Retinal pigment epithelial cell (primary cell): ENCODE measurements at regions not wholly inside any gene's neighbourhood (a gene's known extent, or its start where the extent isn't known, plus 50 kb on each side); places are given as distances from the start of the nearest gene placed in this dataset.

Source experiments
- DNase-seq: peaks from one replicate; pipeline ENCODE4 v3.0.0-alpha.2; 2010; ENCODE audit warnings: low read depth
- H3K4me3 ChIP-seq: 2 replicates; pipeline ENCODE4 v1.5.1; 2011; ENCODE audit warnings: mild to moderate bottlenecking, low read length, control low read depth, moderate library complexity
- TF ChIP-seq, protein P1 (sequence below): conservative IDR thresholded peaks from 2 replicates; pipeline ENCODE4 v1.5.1; 2011; ENCODE audit warnings: low read depth, low read length, control low read depth, inconsistent platforms

DNA sequence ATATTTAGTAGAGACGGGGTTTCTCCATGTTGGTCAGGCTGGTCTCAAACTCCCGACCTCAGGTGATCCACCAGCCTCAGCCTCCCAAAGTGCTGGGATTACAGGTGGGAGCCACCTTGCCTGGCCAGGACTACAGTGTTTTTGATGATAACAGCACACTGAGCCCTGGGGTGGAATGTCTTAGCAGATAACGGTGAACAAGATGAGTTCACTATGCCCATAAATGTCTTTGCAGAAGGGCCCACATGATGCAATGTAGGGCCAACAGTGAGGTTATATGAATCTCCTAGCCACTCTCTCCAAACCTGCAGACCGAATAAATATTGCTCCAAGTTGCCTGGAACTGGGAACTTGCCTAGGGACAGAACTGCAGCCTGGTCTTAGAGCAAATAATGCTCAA is 235.1 kb downstream of the COG6 start:
- TF ChIP-seq, protein P1, sequence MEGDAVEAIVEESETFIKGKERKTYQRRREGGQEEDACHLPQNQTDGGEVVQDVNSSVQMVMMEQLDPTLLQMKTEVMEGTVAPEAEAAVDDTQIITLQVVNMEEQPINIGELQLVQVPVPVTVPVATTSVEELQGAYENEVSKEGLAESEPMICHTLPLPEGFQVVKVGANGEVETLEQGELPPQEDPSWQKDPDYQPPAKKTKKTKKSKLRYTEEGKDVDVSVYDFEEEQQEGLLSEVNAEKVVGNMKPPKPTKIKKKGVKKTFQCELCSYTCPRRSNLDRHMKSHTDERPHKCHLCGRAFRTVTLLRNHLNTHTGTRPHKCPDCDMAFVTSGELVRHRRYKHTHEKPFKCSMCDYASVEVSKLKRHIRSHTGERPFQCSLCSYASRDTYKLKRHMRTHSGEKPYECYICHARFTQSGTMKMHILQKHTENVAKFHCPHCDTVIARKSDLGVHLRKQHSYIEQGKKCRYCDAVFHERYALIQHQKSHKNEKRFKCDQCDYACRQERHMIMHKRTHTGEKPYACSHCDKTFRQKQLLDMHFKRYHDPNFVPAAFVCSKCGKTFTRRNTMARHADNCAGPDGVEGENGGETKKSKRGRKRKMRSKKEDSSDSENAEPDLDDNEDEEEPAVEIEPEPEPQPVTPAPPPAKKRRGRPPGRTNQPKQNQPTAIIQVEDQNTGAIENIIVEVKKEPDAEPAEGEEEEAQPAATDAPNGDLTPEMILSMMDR, result no peak
- H3K4me3 ChIP-seq, result no peak overlapping the region
- no peak for DNase-seq

DNA sequence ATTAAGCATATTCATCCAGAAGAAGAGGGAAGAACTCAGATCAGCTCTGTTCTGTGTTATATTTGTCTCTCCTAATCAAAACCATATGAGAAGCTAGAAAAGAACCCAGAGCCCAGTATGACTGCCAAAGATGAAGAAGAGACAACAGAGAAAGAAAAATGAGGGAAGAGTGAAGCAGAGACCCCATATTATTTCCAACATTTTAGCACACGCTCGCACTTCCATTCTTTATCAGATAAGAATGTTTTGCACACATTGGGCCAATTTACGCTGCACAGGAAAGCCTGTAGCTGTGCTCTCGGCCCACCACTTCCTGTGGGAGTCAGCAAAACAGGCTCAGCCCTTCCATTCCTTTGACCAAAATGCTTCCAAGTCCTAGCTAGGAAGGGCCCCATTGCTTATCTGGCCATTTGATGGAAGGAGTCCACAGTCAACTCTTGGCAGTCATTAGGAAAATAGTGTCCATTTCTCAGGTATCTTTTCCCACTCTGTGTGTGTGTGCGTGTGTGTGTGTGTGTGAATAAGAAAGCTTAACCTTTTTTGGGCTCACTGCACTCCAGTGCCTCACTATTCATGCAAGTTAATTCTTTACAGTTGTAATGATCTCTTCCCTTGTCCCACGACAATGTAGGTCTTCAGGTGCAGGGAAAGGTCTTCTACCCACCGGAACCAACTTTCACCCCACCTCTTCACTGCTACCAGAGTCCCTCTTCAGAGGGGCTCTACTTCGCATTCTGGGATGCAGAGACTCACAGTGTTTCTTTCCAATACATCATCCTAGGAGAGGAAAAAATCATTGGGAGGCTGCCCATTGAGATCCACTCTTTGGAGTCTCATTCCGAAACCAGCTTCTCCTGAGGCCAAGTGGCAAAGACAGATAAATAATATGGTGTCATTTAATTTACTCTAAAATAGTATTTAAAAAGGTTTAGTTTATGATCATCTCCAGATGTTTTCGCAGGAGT is 237.5 kb downstream of the COG6 start:
- TF ChIP-seq, protein P1, result no peak
- no peak for DNase-seq
- H3K4me3 ChIP-seq, result no peak overlapping the region

GRCh38 chr13:39893808-39894207 is 238.3 kb downstream of the COG6 start:
- H3K4me3 ChIP-seq, result no peak overlapping the region
- no peak for DNase-seq
- TF ChIP-seq, protein P1, result no peak

- TF ChIP-seq, protein P1, result no peak
- H3K4me3 ChIP-seq, result no peak overlapping the region
These were observed 239.1 kb downstream of the COG6 start for GRCh38 chr13:39894586-39894985.

GRCh38 chr13:39895254-39895653 is 239.8 kb downstream of the COG6 start:
- DNase-seq, result no peak
- TF ChIP-seq, protein P1, result no peak
- no peak overlapping the region for H3K4me3 ChIP-seq

More at GRCh38 chr13:39894586-39894985, 239.1 kb downstream of the COG6 start:
- DNase-seq, result no peak

- TF ChIP-seq, protein P1, result no peak
- no peak overlapping the region for H3K4me3 ChIP-seq
- no peak for DNase-seq
These were observed 242.2 kb downstream of the COG6 start for GRCh38 chr13:39897636-39898035.
